Activated CD4-positive, alpha-beta T cell treated with anti-CD3 and anti-CD28 coated beads, Interleukin-2, Interleukin-4, amounts not matched to agents 100 ng/mL and 50 ng/mL, durations not matched to agents 16 hours and 8 hours (primary cell): ENCODE measurements at regions not wholly inside any gene's neighbourhood (a gene's known extent, or its start where the extent isn't known, plus 50 kb on each side); places are given as distances from the start of the nearest gene placed in this dataset.

Experiments
- DNase-seq: peaks from one replicate; pipeline ENCODE4 v3.0.0-alpha.2; 2020; ENCODE audit warnings: low spot score

DNA sequence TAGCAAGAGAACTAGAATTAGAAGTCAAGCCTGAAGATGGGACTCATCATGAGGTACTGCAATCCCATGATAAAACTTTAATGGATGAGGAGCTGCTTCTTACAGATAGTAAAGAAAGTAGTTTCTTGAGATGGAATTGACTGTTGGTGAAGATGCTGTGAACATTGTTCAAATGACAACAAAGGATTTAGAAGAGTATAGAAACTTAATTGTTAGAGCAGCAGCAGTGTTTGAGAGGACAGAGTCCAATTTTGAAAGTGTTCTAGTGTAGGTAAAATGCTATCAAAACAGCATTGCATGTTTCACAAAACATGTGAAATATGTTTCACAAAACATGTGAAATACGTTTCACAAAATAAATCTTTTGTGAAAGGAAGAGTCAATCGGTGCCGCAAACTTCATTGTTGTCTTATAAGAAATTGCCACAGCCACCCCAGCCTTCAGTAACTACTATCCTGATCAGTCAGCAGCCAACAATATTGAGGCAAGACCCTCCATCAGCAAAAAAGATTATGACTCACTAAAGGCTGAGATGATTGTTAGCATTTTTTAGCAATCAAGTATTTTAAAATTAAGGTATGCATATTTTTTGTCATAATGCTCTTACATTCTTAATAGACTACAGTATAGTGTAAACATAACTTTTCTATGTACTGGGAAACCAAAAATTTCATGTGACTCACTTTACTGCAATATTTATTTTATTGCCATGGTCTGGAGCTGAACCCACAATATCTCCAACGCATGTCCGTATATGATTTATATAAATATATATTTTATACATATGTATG lies 173.4 kb upstream of the BMP4 start:
- no peak for DNase-seq

DNA sequence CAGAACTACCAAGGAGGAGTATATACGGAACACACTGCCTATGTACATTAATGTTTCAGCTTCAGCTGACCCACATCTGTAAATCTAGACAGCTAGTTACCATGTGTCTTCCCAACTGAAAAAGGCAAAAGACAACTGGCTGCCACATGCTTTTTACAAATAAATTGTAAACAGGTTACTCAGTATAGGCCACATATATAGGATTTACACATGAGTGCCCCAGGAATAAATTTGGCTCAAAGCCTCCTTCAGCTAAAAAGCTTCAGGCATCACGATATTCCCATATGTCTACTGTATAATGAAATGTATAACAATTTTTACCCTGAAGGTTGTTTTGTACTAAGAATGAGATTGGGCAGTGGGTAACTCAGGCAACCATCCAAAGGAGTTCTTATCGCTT lies 175.9 kb upstream of the BMP4 start:
- no peak for DNase-seq

DNA sequence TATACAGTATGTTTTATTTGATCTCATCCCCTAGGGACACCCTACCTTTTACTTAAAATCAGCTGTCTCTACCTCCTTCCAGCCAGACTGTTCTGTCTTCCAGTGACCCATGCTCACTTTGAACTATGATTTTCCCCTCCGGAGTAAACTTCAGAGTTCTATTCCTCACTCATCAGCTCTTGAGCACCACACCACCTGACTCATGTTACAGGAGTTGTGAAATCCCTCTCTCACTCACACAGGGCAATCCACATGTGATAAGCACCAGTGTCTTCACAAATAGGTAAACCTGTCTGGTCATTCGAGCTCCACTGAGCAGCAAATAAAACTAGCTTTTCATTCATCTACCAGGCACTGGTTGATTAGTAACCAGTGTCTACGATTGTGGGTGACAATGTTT lies 177.3 kb upstream of the BMP4 start:
- no peak for DNase-seq

DNA sequence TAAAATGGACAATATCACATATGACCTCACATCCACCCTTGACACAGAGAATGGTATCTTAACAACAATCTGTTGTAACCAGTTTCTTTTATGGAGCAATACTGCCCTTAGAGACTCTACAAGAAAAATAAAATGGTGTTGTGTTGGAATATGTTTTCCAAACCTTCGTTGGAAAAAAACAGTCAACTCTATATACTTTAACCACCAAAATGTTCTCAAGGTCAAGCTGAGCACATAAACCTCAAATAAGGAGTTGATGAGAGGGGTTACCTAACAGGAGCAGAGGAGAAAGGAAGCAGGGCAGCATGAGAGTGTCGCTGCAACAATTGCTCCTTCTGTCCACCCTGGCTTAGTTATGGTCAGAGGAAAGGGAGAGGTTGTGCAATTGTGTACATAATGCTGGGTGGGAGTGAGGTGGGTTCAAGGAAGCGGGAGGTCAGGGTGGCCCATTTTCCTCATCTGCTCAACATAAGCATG lies 179.2 kb upstream of the BMP4 start:
- no peak for DNase-seq

DNA sequence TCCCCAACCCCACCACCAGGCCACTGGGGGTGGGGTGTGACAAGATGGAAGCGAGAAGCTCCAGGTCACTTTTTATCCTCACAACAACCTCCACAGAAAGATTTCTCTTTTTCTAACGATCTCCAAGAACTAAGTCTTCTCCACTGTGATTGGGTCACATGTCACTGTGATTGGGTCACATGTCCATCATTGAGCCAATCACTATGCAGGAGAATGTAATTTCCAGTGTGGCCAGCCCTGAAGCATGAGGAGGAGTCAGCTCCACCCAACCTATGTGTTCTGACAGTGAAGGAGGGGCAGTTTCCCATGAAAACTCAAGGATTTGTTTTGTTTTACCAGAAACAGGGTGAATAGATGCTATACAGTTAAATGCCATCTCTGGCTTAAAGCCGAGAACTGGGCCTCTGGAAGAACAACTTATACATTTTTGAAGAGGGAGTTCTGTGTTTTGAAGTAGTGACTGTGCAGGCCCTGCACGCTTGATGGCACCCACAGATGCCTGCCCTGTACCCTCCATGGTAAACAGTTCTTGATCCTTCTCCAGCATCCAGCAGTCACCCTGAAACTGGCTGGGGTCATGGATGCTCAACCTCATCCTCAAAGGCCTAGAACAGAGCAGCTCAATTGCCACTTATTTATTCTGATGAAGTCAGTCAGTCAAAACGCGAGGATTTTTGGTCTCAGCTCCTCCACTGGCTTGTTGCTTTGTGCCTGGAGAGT lies 180.4 kb upstream of the BMP4 start:
- no peak for DNase-seq

DNA sequence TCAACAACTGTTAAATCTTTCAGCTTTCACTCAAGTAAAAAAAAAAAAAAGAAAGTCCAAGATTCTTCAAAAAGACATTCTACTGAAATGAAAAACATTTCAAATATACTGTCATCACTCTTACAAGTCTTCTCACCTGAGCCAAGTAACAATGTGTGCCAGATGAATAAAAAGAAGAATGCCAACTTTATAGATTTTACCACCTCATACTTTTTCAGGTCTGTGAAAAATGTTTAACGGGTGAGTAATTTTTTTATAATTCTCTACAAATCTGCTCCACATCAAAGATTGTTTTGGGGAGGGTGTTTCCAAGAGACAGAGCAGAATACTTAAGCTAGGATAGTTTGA lies 181.0 kb upstream of the BMP4 start:
- no peak for DNase-seq

DNA sequence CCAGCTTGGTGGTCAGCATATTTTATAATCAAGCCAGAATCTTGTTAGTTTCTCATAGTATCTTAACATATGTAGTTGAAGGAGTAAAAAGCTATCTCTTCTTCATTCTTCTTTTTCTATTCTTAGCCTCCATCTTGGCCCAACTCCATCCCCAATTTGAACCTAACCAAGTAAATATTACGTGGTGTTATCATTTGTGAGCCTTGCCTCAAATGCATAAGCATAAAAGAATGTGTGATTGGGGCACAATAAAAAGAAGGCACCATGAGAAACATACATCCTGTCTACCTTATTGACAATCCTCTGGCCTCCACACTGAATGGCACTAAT lies 181.4 kb upstream of the BMP4 start:
- DNase-seq = no peak

DNA sequence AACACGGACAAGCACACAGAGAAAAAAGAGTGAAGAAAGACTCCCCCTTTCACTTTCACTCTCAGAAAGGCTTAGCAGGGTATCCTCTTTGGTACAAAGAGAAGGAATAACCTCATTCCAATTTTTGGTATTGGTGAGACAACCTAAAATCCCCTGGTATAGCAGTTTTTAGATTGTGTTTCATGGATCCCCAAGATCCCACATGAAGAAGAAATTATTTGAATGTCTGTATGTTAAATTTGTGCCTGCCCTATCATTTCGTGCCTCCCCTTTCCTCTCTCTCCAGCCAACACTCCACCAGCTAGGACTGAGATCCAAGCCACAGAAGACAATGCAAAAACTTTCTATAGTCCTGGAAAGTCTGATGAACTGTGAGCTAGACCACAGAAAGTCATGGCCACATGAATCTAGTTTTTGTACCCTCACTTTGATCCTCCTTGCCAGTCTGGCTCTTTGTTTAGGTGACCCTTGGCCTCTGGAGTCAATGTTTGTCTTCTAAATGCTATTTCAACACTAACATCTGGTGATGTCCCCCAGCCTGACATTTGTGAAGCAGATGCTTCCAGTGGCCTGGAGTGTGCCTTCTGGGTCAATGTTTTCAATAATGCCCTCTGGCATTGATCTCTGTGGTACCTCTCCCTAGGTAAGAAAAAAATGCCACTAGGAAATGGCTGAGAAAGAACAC lies 181.9 kb upstream of the BMP4 start:
- DNase-seq = no peak

DNA sequence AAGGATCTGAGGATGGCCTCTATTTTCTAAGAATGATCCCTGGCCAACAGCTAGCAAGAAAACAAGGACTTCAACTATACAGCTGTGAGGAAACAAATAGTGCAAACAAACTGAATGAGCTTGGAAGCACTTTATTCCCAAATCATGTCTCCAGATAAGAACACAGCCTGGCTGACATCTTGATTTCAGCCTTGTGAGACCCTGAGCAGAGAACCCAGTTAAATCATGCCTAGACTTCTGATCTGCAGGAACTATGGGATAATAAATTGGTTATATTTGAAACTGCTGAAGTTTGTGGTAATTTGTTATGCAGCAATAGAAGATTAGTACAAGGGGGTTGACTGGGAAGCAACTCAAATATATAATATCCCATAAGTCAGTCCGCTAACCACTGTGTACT lies 183.9 kb upstream of the BMP4 start:
- no peak for DNase-seq

DNA sequence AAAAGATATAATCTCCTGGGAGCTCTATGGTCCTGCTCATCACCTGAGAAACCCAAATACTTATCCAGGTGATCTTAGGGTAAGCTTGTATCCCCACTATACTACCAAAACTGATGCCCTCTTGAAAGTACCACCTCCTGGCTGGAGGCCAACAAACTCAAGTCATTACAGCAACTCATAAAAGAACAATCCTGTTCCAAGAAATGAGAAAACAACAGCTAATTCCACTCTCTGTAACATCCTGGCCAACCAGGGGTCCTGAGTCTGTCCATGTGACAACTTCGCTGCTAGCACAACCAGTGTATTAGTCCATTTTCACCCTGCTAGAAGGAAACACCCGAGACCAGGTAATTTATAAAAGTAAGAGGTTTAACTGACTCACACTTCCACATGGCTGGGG lies 190.0 kb upstream of the BMP4 start:
- DNase-seq = no peak

DNA sequence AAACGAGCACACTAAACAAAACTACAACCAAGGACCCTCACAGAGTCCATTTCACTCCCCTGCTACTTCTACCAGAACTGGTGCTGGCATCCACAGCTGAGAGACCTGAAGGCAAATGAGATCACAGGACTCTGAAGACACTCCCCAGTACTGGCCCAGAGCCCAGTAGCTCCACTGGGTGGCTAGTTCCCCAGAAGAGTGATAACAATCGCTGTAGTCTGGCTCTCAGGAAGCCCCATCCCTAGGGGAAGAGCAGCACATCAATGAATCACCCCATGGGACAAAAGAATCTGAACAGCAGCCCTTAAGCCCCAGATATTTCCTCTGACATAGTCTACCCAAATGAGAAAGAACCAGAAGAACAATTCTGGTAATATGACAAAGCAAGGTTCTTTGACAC lies 190.7 kb upstream of the BMP4 start:
- DNase-seq = no peak

DNA sequence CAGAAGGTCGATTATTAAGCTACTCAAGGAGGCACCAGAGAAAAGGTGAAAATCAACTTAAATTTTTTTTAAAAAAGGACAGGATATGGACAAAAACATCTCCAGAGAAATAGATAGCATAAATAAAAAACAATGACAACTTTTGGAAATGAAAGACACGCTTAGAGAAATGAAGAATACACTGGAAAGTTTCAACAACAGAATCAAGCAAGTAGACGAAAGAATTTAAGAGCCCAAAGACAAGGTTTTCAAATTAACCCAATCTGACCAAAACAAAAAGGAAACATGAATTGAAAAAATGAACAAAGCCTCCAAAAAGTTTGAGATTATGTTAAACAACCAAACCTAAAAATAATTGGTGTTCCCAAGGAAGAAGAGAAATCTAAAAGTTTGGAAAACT lies 191.1 kb upstream of the BMP4 start:
- DNase-seq = no peak

DNA sequence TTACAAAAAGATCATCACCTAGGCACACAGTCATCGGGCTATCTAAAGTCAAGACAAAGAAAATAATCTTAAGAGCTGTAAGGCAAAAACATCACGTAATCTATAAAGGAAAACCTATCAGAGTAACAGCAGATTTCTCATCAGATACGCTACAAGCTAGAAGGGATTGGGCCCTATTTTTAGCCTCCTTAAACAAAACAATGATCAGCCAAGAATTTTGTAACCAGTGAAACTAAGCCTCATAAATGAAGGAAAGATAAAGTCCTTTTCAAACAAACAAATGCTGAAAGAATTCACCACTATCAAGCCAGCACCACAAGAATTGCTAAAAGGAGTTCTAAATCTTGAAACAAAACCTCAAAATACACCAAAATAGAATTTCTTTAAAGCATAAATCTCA lies 191.6 kb upstream of the BMP4 start:
- no peak for DNase-seq

DNA sequence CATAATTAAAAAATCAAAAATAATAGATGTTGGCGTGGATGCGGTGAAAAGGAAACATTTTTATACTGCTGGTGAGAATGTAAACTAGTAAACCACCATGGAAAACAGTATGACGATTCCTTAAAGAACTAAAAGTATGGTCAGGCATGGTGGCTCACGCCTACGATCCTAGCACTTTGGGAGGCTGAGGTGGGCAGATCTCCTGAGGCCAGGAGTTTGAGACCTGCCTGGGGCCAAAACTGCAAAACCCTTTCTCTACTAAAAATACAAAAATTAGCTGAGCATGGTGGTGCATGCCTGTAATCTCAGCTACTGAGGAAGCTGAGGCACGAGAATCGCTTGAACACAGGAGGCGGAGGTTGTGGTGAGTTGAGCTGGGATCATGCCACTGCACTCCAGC lies 195.7 kb upstream of the BMP4 start:
- no peak for DNase-seq

DNA sequence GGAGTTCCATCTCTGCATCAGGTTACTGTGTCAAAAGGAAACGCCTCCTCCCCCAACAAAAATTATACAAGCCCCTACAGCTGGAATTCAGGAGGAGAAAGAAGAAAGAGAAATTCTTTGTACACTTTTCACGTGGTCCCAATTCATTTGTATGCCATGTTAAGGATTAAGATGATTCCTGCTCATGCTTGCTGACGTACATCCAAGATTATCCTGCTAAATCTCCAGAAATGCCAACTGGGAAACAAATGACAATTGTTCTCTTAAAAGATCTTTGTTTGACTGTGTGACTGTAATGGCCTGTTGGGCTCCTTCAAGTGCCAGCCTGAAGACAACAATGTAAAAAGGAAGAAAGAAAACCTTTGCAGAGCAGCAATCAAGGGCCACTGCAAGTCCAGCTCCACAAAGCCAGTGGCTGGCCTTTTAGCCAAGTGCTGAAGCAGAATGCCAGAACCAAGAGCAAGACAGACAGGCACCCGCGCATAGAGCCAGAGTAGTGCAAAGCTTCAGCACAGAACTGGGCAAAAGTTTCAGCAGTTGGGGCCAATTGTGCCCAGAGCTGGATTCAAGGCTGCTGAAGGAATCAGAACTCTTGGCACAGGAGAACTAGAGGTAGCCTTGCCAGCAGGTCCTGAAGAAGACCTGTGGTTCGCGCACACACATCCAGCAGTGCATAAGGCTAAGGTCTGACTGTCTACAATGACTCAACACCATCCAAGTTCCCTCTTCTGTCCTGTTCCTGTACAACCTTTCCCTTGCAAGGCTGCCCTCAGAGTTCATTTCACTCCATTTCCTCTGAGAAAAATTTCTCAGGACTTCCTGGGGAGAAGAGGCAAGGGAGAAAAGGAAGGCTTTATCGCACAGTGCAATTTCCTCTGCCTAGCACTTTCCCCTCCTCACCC lies 209.7 kb upstream of the BMP4 start:
- DNase-seq = no peak

DNA sequence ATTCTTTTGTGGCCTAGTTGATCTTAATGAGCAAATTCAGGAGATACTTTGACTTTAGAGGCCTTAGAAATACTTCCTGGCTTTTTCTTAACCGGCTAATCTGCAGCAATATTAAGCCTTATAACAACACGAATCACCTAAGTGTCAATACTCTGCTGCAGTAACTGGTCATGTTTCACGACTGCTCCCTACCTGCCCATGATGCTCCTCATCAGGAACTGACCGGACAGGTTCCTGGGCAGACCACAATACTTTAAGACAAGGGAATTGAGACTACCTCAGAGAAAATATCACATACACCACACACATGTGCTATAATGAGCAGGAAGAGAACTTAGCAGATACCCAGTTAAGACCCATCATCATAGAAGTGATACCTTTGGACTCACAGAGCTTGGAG lies 211.9 kb upstream of the BMP4 start:
- DNase-seq = no peak

DNA sequence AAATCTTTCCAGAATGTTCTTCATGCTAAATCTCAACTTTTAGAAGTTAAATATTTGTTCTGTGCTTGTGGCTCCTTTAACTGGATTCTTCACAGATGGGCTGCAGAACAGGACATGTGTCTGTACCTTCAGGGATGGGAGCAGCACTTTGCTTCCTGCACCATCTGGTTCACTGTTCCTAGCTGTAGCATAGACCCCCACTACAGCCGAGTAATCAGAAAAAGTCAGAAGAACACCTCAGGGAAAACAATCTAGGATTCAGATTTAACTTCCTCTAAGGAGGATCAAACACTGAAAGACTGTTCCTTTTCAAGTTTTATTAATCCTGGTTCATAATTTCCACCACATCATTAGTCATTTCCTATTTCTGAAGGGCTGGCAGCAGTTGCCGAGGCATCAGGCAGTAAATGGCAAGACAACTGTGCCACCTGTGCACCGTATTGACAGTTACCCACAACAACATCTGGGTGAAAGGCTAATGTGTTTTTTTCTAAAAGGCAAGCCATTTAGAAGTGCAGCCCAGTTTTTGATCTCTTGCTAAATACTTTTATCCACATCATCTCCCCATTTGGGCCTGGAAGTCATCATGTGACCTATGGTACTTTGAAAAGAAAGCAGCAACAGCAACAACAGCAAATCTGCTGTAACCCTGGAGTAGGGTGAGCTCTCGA lies 212.8 kb upstream of the BMP4 start:
- DNase-seq = no peak

DNA sequence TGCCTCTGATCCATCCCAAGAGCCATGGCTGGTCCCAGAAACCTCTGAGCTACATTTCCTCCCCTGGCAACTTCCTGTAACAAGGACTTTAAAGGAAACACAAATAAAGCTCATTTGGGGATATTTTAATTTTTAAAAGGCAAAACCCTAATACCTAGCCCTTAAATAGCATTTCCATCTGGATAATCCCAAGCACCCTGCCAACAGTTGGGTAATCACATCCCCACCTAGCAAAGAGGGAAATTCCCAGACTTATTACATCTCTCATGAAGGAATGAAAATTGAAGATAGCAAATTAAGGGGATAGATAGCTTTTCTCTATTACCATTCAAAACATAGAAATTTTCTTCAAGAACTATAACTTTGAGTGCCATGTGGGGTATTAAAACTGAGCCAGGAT lies 213.7 kb upstream of the BMP4 start:
- DNase-seq = no peak

DNA sequence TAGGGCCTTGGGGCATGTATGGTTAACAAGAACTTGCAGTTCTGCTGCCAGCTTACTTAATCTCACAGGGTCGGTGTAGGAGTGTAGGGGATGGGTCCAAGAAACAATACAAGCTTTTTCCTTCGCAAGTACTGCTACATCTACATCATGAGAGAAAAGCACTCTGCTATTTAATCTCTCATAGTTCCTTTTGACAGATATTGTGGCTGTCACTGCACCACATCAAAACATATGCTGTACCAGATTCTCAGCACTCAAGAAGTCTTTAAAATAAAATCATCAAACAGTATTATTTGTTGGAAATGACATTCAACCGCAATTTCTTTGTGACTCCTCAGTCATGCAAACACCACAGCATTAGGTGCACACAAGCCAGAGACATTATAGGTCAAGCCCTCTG lies 215.5 kb upstream of the BMP4 start:
- no peak for DNase-seq

DNA sequence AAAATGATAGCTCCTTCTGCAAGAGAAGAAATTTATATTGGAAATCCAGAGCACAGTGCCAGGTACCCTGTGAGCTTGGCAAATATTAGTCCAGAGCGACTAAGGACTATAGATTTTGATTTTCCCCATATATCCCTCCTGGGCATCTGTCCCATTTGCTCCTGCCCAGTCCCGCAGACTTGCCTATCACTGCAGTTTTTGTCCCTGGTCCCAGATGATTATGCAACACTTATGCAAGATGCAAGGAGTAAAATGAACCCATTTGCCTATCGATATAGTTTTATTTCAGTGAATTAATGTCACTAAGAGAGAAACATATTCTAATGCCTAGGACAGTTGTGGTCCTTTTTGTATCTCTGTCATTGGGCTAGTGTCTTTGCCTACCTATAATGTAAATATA lies 215.9 kb upstream of the BMP4 start:
- DNase-seq = no peak

DNA sequence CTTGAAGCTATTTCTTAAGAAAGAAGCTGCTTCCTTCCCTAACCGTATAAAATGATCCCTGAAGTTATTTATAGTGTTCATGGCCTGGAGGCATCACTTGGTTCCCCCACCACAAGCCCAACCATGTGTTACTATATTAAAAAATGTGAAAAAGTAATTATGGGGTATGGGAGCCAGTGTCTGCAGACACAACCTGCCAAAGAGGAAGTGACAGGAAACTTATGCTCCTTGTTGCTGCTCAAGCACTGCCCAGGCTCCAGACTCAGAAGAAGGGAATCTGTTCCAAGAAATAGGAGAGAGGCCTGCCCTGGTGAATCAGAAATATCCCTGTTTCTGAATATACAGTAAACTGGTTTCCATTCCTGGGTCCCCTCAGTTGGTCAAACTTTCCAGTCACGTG lies 217.2 kb upstream of the BMP4 start:
- no peak for DNase-seq

DNA sequence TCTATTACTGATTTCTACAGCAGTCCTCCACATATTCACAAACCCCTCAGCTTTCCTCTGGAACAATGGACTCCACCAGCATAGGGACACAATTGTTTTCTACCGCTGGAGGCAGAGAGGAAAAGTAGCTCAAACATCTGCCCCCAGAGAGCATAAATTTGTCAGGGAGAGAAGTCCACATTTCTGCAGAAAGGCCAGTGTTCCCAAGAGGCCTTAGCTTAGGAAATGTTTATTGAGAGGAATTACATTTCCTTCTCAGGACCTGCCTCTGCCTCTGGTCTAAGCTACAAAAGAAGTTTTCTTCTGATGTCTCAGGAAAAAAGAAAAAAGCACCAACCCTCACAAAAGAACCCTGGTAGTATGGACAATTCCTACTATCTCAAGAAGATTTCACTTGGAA lies 217.8 kb upstream of the BMP4 start:
- no peak for DNase-seq
